GM12878 (cell line): ENCODE measurements at regions not wholly inside any gene's neighbourhood (a gene's known extent, or its start where the extent isn't known, plus 50 kb on each side); places are given as distances from the start of the nearest gene placed in this dataset.

ENCODE experiments used
- ATAC-seq: fragments of 200-7000 bp; cut with Tn5 transposase; 3 replicates; pipeline ENCODE4 v1.9.1; 2020; ENCODE audit warnings: mild to moderate bottlenecking, moderate library complexity
- BruUV-seq: library from RNA; stranded (reverse); fragments of 400-500 nt; replicated peaks from 2 replicates; lab custom pipeline; 2021; lab: Mats Ljungman, UMichigan
- CTCF ChIA-PET: fragments of 300-600 bp; sonication (Branson Sonifier 250); formaldehyde crosslinking; extraction: SDS; loops from one replicate; lab custom pipeline; 2021; ENCODE audit warnings: inconsistent platforms; lab: Yijun Ruan, JAX
- POLR2A ChIA-PET: fragments of 350-600 bp; formaldehyde crosslinking; extraction: SDS; loops from one replicate; lab custom pipeline; 2021; ENCODE audit warnings: inconsistent platforms; lab: Charles Lee
- RAD21 ChIA-PET: fragments of 300-600 bp; sonication (Branson Sonifier 250); formaldehyde crosslinking; loops from one replicate; lab custom pipeline; 2023; ENCODE audit warnings: antibody characterized with exemption; ENCODE audit not compliant: unreplicated experiment; lab: Charles Lee
- SMC1A ChIA-PET: fragments of 300-600 bp; sonication (Branson Sonifier 250); formaldehyde crosslinking; loops from one replicate; lab custom pipeline; 2023; ENCODE audit not compliant: unreplicated experiment, uncharacterized antibody; lab: Charles Lee
- DNase-seq: peaks from one replicate; pipeline ENCODE4 v3.0.0-alpha.2; 2011; ENCODE audit warnings: low read depth, low spot score
- FAIRE-seq: peaks from 3 replicates; lab custom pipeline; 2011; peaks lifted over from hg19 to GRCh38; lab: Jason Lieb, UNC
- H2AFZ ChIP-seq: 2 replicates; pipeline ENCODE4 v1.6.0; 2011; ENCODE audit warnings: low read depth, low read length, control low read depth; ENCODE audit not compliant: control insufficient read depth
- H3K27ac ChIP-seq: 2 replicates; pipeline ENCODE4 v1.5.1; 2011; ENCODE audit warnings: control low read depth; ENCODE audit not compliant: control insufficient read depth, insufficient read depth
- H3K27me3 ChIP-seq, 2 experiments: replicated peaks in 1 of 2; 2 replicates each; pipeline versions ENCODE4 v1.6.0 to v1.6.1; 2011; ENCODE audit warnings: low read length in 1 of 2; ENCODE audit not compliant: control insufficient read depth in 2 of 2, insufficient read depth in 2 of 2
- H3K36me3 ChIP-seq, 2 experiments: 2 replicates each; pipeline ENCODE4 v1.5.1; 2011; ENCODE audit warnings: low read length in 1 of 2; ENCODE audit not compliant: control insufficient read depth in 2 of 2, insufficient read depth in 2 of 2
- H3K4me1 ChIP-seq: 2 replicates; pipeline ENCODE4 v1.6.1; 2011; ENCODE audit warnings: mild to moderate bottlenecking, low read length, moderate library complexity, mixed read lengths; ENCODE audit not compliant: control insufficient read depth, insufficient read depth
- H3K4me2 ChIP-seq: 2 replicates; pipeline ENCODE4 v1.6.0; 2011; ENCODE audit warnings: control low read depth; ENCODE audit not compliant: control insufficient read depth, insufficient read depth
- H3K4me3 ChIP-seq: fragments of 200-600 bp; sonication (generic); 2 replicates; pipeline ENCODE4 v1.5.1; 2016
- H3K79me2 ChIP-seq: 2 replicates; pipeline ENCODE4 v1.6.0; 2011; ENCODE audit warnings: low read length; ENCODE audit not compliant: control insufficient read depth, insufficient read depth
- H3K9ac ChIP-seq: 2 replicates; pipeline ENCODE4 v1.8.0; 2011; ENCODE audit warnings: low read length, control low read depth, mixed read lengths; ENCODE audit not compliant: control insufficient read depth, insufficient read depth
- H3K9me3 ChIP-seq: replicated peaks from 3 replicates; pipeline ENCODE4 v1.5.1; 2011; ENCODE audit warnings: mild to moderate bottlenecking, low read length; ENCODE audit not compliant: control insufficient read depth, insufficient read depth
- H4K20me1 ChIP-seq: 2 replicates; pipeline ENCODE4 v1.6.0; 2011; ENCODE audit not compliant: control insufficient read depth, insufficient read depth
- BCL11A ChIP-seq: IDR thresholded peaks from 2 replicates; pipeline ENCODE4 v1.6.1; 2011; ENCODE audit warnings: low read depth, low read length
- BRCA1 ChIP-seq: IDR thresholded peaks from 2 replicates; pipeline ENCODE4 v1.6.1; 2011; ENCODE audit warnings: low read depth, low read length, improper control_type of control experiment
- IKZF2 ChIP-seq, 2 experiments: fragments of 450-650 bp; IDR thresholded peaks; 2 replicates each; pipeline ENCODE4 v1.6.1; 2017; ENCODE audit warnings: mild to moderate bottlenecking in 2 of 2, moderate library complexity in 2 of 2
- MXI1 ChIP-seq: fragments of 150-350 bp; IDR thresholded peaks from 2 replicates; pipeline ENCODE4 v1.6.1; 2011; ENCODE audit warnings: low read depth, mild to moderate bottlenecking, inconsistent platforms, low read length, improper control_type of control experiment
- NFXL1 ChIP-seq: fragments of 450-650 bp; IDR thresholded peaks from 2 replicates; pipeline ENCODE4 v1.6.1; 2017; ENCODE audit warnings: antibody characterized with exemption, mild to moderate bottlenecking, borderline replicate concordance
- PKNOX1 ChIP-seq: fragments of 450-650 bp; IDR thresholded peaks from 2 replicates; pipeline ENCODE4 v1.6.1; 2016; ENCODE audit warnings: mild to moderate bottlenecking
- RBBP5 ChIP-seq: fragments of 200-600 bp; sonication (generic); conservative IDR thresholded peaks from 2 replicates; pipeline ENCODE4 v1.6.1; 2016
- SPI1 ChIP-seq: IDR thresholded peaks from 2 replicates; pipeline ENCODE4 v1.6.1; 2011; ENCODE audit warnings: low read depth, mild to moderate bottlenecking, low read length, moderate library complexity, borderline replicate concordance; ENCODE audit not compliant: insufficient read depth
- TCF3 ChIP-seq: IDR thresholded peaks from 2 replicates; pipeline ENCODE4 v1.6.1; 2012; ENCODE audit warnings: low read depth, mild to moderate bottlenecking, low read length, borderline replicate concordance; ENCODE audit not compliant: insufficient read depth
- WGBS: methylation state at CpG from one replicate; pipeline ENCODE4 v1.1.6; 2016; ENCODE audit warnings: low lambda C conversion rate; ENCODE audit not compliant: insufficient replicate concordance, insufficient coverage; ENCODE audit errors: missing lambda C conversion rate; 5-methylcytosine and 5-hydroxymethylcytosine counted together
- in situ Hi-C: fragments of 300-500 bp; cut with MboI; formaldehyde crosslinking; loops from 9 replicates; pipeline ENCODE4 v1.14.3; 2018; ENCODE audit warnings: mixed read lengths
- intact Hi-C: fragments of 100-400 bp; cut with micrococcal nuclease; formaldehyde crosslinking; loops from one replicate; pipeline ENCODE4 v1.14.2; 2022; ENCODE audit not compliant: unreplicated experiment

- intact Hi-C loops (no loop called here), in situ Hi-C loops (no loop called here)
- DNase-seq: no peak
- no peaks in the 10 kb centered on the region for H3K79me2 ChIP-seq
- no peak overlapping the region for H3K27ac ChIP-seq
- ChIA-PET CTCF (no interaction called here), SMC1A (interaction anchor here (0.6 kb wide), 1 partner anchor 31 kb away, joined by 3 read pairs; no protein-coding TSS in a partner anchor), POLR2A (no interaction called here), RAD21 (no interaction called here)
- BruUV-seq: no TSS peak
- 40% methylated on average over 7 of the region's 7 CpGs for WGBS
- no peaks in the 10 kb centered on the region for H4K20me1 ChIP-seq
- TF ChIP-seq BRCA1 (no peak), RBBP5 (no peak)
- H3K27me3 ChIP-seq: no peaks in the 10 kb centered on the region
- ATAC-seq: no peak
- no peak overlapping the region for H3K9ac ChIP-seq
- no peaks in the 10 kb centered on the region for H3K36me3 ChIP-seq
- H2AFZ ChIP-seq: no peak overlapping the region
- H3K4me3 ChIP-seq: no peak overlapping the region
- FAIRE-seq: no peak
- no peaks in the 10 kb centered on the region for H3K4me1 ChIP-seq
- no peaks in the 10 kb centered on the region for H3K9me3 ChIP-seq
- H3K4me2 ChIP-seq: no peak overlapping the region
Measured at GRCh38 chr13:22332416-22332815, 661.5 kb downstream of the FGF9 start.

DNA sequence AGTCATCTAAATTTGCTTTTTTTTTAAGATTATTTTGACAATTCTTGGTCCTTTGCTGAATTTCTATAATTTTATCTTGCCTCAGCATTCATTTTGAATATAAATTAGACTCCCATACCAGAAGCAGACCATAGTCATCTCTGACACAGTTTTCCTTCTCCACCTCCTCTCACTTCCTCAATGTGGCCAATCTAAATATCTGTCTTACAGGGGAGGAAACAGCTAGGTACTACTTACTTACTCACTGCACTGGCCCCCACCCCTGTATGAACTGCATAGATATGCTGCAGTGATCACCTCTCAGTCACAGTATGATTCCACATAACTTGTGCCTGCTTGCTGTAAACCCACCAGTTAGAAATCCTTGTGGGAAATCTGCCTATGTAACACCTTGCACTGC lies 665.6 kb downstream of the FGF9 start:
- CTCF ChIA-PET: no interaction called here
- intact Hi-C loops (no loop called here), in situ Hi-C loops (no loop called here)
- SMC1A ChIA-PET: no interaction called here
- no peak overlapping the region for H3K4me3 ChIP-seq
- H3K79me2 ChIP-seq: no peaks in the 10 kb centered on the region
- no peak overlapping the region for H3K4me2 ChIP-seq
- H3K36me3 ChIP-seq: no peaks in the 10 kb centered on the region
- no peak overlapping the region for H3K27ac ChIP-seq
- RAD21 ChIA-PET: no interaction called here
- TF ChIP-seq MXI1 (no peak), BCL11A (no peak), BRCA1 (no peak), PKNOX1 (no peak), TCF3 (no peak), NFXL1 (no peak), SPI1 (peak; percentile 56; the same call in 1 of the 2 replicates), IKZF2 (IDR thresholded peaks at IDR 0.05) (peak in 1 of 2 experiments; percentile 12; a peak in 1 of 4 replicates)
- H3K4me1 ChIP-seq: no peaks in the 10 kb centered on the region
- BruUV-seq: no TSS peak
- DNase-seq (no peak), ATAC-seq (peak; percentile 44; the same call in 1 of the 3 replicates), FAIRE-seq (no peak)
- H3K9ac ChIP-seq: no peak overlapping the region
- no peaks in the 10 kb centered on the region for H3K9me3 ChIP-seq
- H2AFZ ChIP-seq: no peak overlapping the region
- POLR2A ChIA-PET: no interaction called here
- H4K20me1 ChIP-seq: no peaks in the 10 kb centered on the region
- H3K27me3 ChIP-seq: no peaks in the 10 kb centered on the region
